HepG2 (cell line): ENCODE measurements at regions not wholly inside any gene's neighbourhood (a gene's known extent, or its start where the extent isn't known, plus 50 kb on each side); places are given as distances from the start of the nearest gene placed in this dataset.
A peak's percentile ranks its signal among the peaks of the same experiment; 100 is the strongest.

Source experiments
- ATAC-seq: fragments of 200-7000 bp; cut with Tn5 transposase; 3 replicates; pipeline ENCODE4 v1.9.1; 2020; ENCODE audit warnings: mild to moderate bottlenecking, moderate library complexity
- BruUV-seq: library from RNA; stranded (reverse); fragments of 400-500 nt; replicated peaks from 2 replicates; lab custom pipeline; 2021; lab: Mats Ljungman, UMichigan
- CTCF ChIA-PET: fragments of 300-600 bp; formaldehyde crosslinking; extraction: SDS; loops from one replicate; lab custom pipeline; 2021; ENCODE audit warnings: low total read pairs, inconsistent platforms, low intra/inter-chr PET ratio; lab: Yijun Ruan, JAX
- POLR2A ChIA-PET: fragments of 350-600 bp; sonication (Branson Sonifier 250); formaldehyde crosslinking; loops from one replicate; lab custom pipeline; 2020; ENCODE audit warnings: antibody characterized with exemption, inconsistent platforms; lab: Yijun Ruan, JAX
- DNase-seq: peaks from one replicate; pipeline ENCODE4 v3.0.0-alpha.2; 2015; ENCODE audit warnings: low spot score
- FAIRE-seq: peaks from 3 replicates; lab custom pipeline; 2011; peaks lifted over from hg19 to GRCh38; lab: Jason Lieb, UNC
- H2AFZ ChIP-seq: one replicate; pipeline ENCODE4 v1.6.1; 2011; ENCODE audit warnings: low read length, inconsistent platforms
- H3K27ac ChIP-seq: fragments of 300-600 bp; 3 replicates; pipeline ENCODE4 v1.8.0; 2011; ENCODE audit warnings: mixed run types, mild to moderate bottlenecking, mixed read lengths, low read length, inconsistent platforms; ENCODE audit not compliant: insufficient read depth; ENCODE audit errors: extremely low read length
- H3K27me3 ChIP-seq, 2 experiments: fragments of 200-600 bp in 1 of 2; 2 replicates in 1 of 2; 3 replicates in 1 of 2; pipeline versions ENCODE4 v1.6.0 to v1.8.0; 2011; ENCODE audit warnings: low read length in 2 of 2, mild to moderate bottlenecking in 2 of 2, moderate library complexity in 2 of 2, inconsistent platforms in 1 of 2; ENCODE audit not compliant: insufficient read depth in 2 of 2, control insufficient read depth in 1 of 2
- H3K36me3 ChIP-seq, 2 experiments: fragments of 200-600 bp in 1 of 2; replicated peaks in 1 of 2; 2 replicates in 1 of 2; 3 replicates in 1 of 2; pipeline versions ENCODE4 v1.5.1 to v1.8.0; 2011; ENCODE audit warnings: low read length in 2 of 2, inconsistent platforms in 1 of 2; ENCODE audit not compliant: insufficient read depth in 2 of 2, control insufficient read depth in 1 of 2
- H3K4me1 ChIP-seq: 2 replicates; pipeline ENCODE4 v1.5.1; 2012; ENCODE audit warnings: low read length, inconsistent platforms; ENCODE audit not compliant: insufficient read depth
- H3K4me2 ChIP-seq: 2 replicates; pipeline ENCODE4 v1.6.0; 2011; ENCODE audit warnings: low read depth, low read length, inconsistent platforms
- H3K4me3 ChIP-seq, 3 experiments: fragments of 200-600 bp in 1 of 3; sonication (generic), shearing (Covaris generic) in 1 of 3; replicated peaks in 1 of 3; 2 replicates each; pipeline ENCODE4 v1.5.1; 2011 to 2016; ENCODE audit warnings: low read length in 3 of 3, inconsistent platforms in 2 of 3, low read depth in 2 of 3, mild to moderate bottlenecking in 2 of 3, control low read depth in 1 of 3, mixed read lengths in 1 of 3; ENCODE audit not compliant: insufficient read depth in 1 of 3
- H3K79me2 ChIP-seq: one replicate; pipeline ENCODE4 v1.6.1; 2011; ENCODE audit warnings: low read length, inconsistent platforms; ENCODE audit not compliant: insufficient read depth
- H3K9ac ChIP-seq: 2 replicates; pipeline ENCODE4 v1.6.0; 2011; ENCODE audit warnings: mild to moderate bottlenecking, low read depth, low read length, inconsistent platforms; ENCODE audit not compliant: insufficient read depth
- H3K9me3 ChIP-seq: 2 replicates; pipeline ENCODE4 v1.5.1; 2012; ENCODE audit warnings: mild to moderate bottlenecking, low read length
- H4K20me1 ChIP-seq: 2 replicates; pipeline ENCODE4 v1.6.0; 2011; ENCODE audit warnings: inconsistent platforms, mild to moderate bottlenecking, low read length, moderate library complexity; ENCODE audit not compliant: insufficient read depth
- DMAP1 ChIP-seq: IDR thresholded peaks from 2 replicates; pipeline ENCODE4 v1.6.1; 2016
- HOXD1 ChIP-seq: sonication (generic); formaldehyde crosslinking; IDR thresholded peaks from 2 replicates; pipeline ENCODE4 v1.5.0; 2020; ENCODE audit warnings: missing genetic modification reagents
- SMAD1 ChIP-seq: sonication (generic); formaldehyde crosslinking; IDR thresholded peaks from 2 replicates; pipeline ENCODE4 v1.4.0; 2020; ENCODE audit warnings: missing genetic modification reagents, low read depth, mild to moderate bottlenecking, borderline replicate concordance
- ZNF510 ChIP-seq: sonication (generic); formaldehyde crosslinking; IDR thresholded peaks from 2 replicates; pipeline ENCODE4 v1.4.0; 2020; ENCODE audit warnings: low read depth, mild to moderate bottlenecking, missing genetic modification reagents
- ZNF629 ChIP-seq: sonication (generic); formaldehyde crosslinking; conservative IDR thresholded peaks from 2 replicates; pipeline ENCODE4 v1.5.0; 2020; ENCODE audit warnings: missing genetic modification reagents
- ZSCAN22 ChIP-seq: sonication (generic); formaldehyde crosslinking; IDR thresholded peaks from 2 replicates; pipeline ENCODE4 v1.4.0; 2020; ENCODE audit warnings: mild to moderate bottlenecking, missing genetic modification reagents
- WGBS: methylation state at CpG from one replicate; pipeline ENCODE4 v1.1.6; 2017; ENCODE audit warnings: low lambda C conversion rate; 5-methylcytosine and 5-hydroxymethylcytosine counted together
- in situ Hi-C: cut with HindIII; loops from 2 replicates; pipeline ENCODE4 v1.10.0; 2017; ENCODE audit warnings: low pct_unique_long_range_greater_than_20kb; ENCODE audit not compliant: extremely low pct_ligation_motif_present
- intact Hi-C: fragments of 100-400 bp; cut with micrococcal nuclease; formaldehyde crosslinking; loops from one replicate; pipeline ENCODE4 v1.10.0; 2022; ENCODE audit not compliant: unreplicated experiment
- TF ChIP-seq, protein P1 (sequence below): IDR thresholded peaks from 2 replicates; pipeline ENCODE4 v1.6.1; 2016; ENCODE audit warnings: low read depth, control low read depth
- TF ChIP-seq, protein P2 (sequence below), 2 experiments: sonication (generic) in 1 of 2; formaldehyde crosslinking in 1 of 2; IDR thresholded peaks; 2 replicates each; pipeline versions ENCODE4 v1.5.1 to v1.6.1; 2011 to 2020; ENCODE audit warnings: borderline replicate concordance in 1 of 2, low read depth in 1 of 2, low read length in 1 of 2, mild to moderate bottlenecking in 1 of 2, missing genetic modification reagents in 1 of 2, moderate library complexity in 1 of 2

DNA sequence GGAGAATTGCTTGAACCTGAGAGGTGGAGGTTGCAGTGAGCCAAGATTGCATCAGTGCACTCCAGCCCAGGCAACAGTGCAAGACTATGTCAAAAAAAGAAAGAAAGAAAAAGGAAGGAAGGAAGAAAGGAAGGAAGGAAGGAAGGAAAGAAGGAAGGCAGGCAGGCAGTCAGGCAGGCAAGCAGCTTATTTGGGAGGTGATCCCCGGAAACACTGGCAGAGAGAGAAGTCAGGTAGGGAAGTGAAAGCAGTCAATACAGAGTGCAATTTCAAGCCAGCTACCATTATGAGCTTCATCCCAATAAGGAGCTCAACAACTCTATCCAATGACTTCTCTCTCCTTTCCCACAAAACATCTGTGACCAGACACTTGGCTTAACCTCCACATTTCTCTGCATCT is 83.0 kb upstream of the TBC1D3K start (continued):
- TF ChIP-seq, protein P1, sequence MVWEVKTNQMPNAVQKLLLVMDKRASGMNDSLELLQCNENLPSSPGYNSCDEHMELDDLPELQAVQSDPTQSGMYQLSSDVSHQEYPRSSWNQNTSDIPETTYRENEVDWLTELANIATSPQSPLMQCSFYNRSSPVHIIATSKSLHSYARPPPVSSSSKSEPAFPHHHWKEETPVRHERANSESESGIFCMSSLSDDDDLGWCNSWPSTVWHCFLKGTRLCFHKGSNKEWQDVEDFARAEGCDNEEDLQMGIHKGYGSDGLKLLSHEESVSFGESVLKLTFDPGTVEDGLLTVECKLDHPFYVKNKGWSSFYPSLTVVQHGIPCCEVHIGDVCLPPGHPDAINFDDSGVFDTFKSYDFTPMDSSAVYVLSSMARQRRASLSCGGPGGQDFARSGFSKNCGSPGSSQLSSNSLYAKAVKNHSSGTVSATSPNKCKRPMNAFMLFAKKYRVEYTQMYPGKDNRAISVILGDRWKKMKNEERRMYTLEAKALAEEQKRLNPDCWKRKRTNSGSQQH (CRISPR knock-in tag): no peak
- TF ChIP-seq ZSCAN22 (CRISPR knock-in tag) (no peak), ZNF510 (CRISPR knock-in tag) (no peak), HOXD1 (CRISPR knock-in tag) (no peak)
- TF ChIP-seq, protein P2, sequence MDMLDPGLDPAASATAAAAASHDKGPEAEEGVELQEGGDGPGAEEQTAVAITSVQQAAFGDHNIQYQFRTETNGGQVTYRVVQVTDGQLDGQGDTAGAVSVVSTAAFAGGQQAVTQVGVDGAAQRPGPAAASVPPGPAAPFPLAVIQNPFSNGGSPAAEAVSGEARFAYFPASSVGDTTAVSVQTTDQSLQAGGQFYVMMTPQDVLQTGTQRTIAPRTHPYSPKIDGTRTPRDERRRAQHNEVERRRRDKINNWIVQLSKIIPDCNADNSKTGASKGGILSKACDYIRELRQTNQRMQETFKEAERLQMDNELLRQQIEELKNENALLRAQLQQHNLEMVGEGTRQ (IDR thresholded peaks at IDR 0.05; ENCODE audit: low read depth, low read length): no peak
- TF ChIP-seq, protein P2 (CRISPR knock-in tag; IDR thresholded peaks at IDR 0.05; ENCODE audit: borderline replicate concordance): no peak

DNA sequence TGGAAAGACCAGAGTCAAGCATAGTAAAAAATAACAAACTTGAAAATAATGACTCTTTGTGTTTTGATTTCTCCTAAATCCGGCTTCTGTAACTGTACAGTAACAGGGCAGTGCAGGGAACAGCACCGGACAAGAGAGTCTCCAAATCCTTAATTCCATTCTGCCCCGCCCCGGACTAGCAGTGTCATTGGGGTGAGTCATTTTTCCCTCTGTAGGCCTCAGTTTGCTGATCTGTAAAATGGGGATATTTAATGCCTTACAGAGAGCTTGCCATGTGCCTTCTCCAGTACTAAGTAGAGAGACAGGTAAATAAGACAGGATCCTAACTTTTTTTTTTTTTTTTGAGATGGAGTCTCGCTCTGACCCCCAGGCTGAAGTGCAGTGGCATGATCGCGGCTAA is 83.6 kb upstream of the TBC1D3K start:
- intact Hi-C loops: loop anchor here (10.0 kb wide), 1 partner anchor 46 kb away; no protein-coding TSS in a partner anchor
- no peak overlapping the region for H2AFZ ChIP-seq
- no TSS peak for BruUV-seq
- POLR2A ChIA-PET: no interaction called here
- H3K4me1 ChIP-seq: peaks cover 30% of the 10 kb centered on the region
- no peaks in the 10 kb centered on the region for H3K36me3 ChIP-seq
- 83% methylated on average over 7 of the region's 7 CpGs for WGBS
- H4K20me1 ChIP-seq: no peaks in the 10 kb centered on the region
- no peak overlapping the region for H3K9ac ChIP-seq
- H3K4me2 ChIP-seq: no peak overlapping the region
- H3K4me3 ChIP-seq: no peak overlapping the region
- no peak overlapping the region for H3K27ac ChIP-seq
- H3K9me3 ChIP-seq: no peaks in the 10 kb centered on the region
- no peaks in the 10 kb centered on the region for H3K79me2 ChIP-seq
- 0 out of 5 replicates have a peak, but pooled peaks cover 1 to 6% of the 10 kb centered on the region in 2 experiments for H3K27me3 ChIP-seq
- DNase-seq (no peak), FAIRE-seq (no peak), ATAC-seq (no peak)
- in situ Hi-C loops: no loop called here
- peak; percentile 89 for TF ChIP-seq ZNF629
- TF ChIP-seq SMAD1 (CRISPR knock-in tag): no peak
- no peak for TF ChIP-seq DMAP1 (CRISPR knock-in tag)
- CTCF ChIA-PET: no interaction called here
